ENCODE measurements at regions not wholly inside any gene's neighbourhood (a gene's known extent, or its start where the extent isn't known, plus 50 kb on each side); places are given as distances from the start of the nearest gene placed in this dataset.

DNA sequence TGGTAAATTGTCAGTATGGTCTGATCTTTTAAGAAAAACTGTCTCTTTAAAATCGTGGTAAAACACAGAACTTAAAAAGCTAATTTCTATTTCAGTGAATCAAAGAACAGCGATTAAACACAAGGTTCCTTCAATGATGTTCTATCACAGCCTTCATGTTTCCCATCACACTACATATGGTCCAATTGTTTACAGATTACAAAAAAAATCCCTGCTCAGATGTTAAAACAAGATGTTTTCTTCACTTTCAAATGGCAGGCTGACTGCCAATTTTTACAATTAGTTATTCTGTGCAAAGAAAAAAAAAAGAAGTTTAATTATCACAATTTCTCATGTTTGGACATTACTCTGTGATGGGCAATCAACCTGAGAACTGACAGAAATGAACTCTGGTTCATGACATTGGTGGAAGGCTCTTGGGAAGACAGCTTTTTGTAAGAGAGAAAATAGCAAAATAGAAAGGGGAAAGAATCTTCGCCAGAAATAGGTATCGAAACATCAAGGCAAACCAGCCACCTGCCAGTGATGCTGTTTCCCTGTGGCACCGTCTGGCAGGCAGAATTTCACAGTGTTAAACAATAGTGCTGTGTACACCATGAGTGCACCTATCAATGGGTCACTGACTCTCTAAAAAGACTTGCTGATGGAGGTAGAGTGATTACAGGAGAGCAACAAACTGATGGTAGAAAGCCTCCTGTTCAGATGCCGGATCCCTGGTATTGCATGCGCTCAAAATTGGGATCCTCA, 1020.0 kb upstream of the ARRDC3 start:
- no peaks in the 10 kb centered on the region for H3K27me3 ChIP-seq (ENCODE audit: low read depth, low read length)
- no peaks in the 10 kb centered on the region for H3K4me1 ChIP-seq (ENCODE audit: control insufficient read depth in 1 of 2, insufficient read depth in 2 of 2, low read length in 2 of 2)
- no peaks in the 10 kb centered on the region for H3K36me3 ChIP-seq (ENCODE audit: control insufficient read depth in 1 of 2, insufficient read depth in 2 of 2, low read length in 2 of 2)
- H3K27ac ChIP-seq (ENCODE audit: low read length), result no peak overlapping the region
- no peak overlapping the region for H3K4me3 ChIP-seq (ENCODE audit: low read depth in 1 of 2, low read length in 2 of 2)
- no peaks in the 10 kb centered on the region for H3K9me3 ChIP-seq (ENCODE audit: control insufficient read depth in 1 of 2, low read length in 2 of 2)

DNA sequence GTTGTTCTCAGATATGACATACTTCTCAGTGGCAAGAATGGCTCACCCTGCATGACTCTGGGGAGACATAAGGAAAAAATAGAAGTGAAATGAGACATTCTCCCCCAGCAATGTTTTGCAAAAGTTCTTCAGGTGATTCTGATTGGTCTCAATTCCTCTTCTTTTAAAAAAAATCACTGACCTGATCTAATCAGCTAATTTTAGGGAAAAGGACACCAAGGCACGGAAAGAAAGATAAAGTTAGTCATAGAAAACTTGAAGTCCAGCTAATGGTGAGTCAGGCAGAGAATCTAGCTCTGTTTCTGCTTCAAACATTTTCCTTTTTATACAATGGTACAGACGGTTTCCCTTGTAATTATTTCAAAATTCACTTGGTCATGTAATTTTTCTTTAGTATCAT, 1018.9 kb upstream of the ARRDC3 start:
- H3K27me3 ChIP-seq (ENCODE audit: low read depth, low read length), result no peaks in the 10 kb centered on the region
- H3K27ac ChIP-seq (ENCODE audit: low read length), result no peak overlapping the region
- H3K36me3 ChIP-seq (ENCODE audit: control insufficient read depth in 1 of 2, insufficient read depth in 2 of 2, low read length in 2 of 2), result no peaks in the 10 kb centered on the region
- H3K9me3 ChIP-seq (ENCODE audit: control insufficient read depth in 1 of 2, low read length in 2 of 2), result no peaks in the 10 kb centered on the region
- H3K4me1 ChIP-seq (ENCODE audit: control insufficient read depth in 1 of 2, insufficient read depth in 2 of 2, low read length in 2 of 2), result no peaks in the 10 kb centered on the region
- H3K4me3 ChIP-seq (ENCODE audit: low read depth in 1 of 2, low read length in 2 of 2), result no peak overlapping the region

DNA sequence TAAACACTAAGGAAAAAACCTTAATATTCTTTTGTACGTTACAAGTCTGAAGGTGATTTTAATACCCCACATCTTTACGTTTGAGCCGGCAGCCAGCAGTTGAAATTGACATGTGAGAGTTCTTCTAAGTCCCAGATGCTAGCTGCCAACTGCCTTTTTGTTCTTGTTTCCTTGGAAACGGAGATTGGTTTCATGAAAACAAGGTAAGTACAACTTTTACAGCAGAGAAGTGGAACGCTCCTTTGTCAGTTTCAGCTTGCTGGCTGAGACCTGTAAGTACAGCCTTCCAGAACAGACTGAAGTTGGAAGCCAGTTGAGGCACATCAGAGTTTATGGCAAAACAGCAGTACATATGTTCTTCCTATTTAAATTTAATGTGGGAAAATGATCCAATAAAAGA, 1018.4 kb upstream of the ARRDC3 start:
- Histone ChIP-seq H3K4me3 (ENCODE audit: low read depth in 1 of 2, low read length in 2 of 2) (no peak overlapping the region), H3K36me3 (ENCODE audit: control insufficient read depth in 1 of 2, insufficient read depth in 2 of 2, low read length in 2 of 2) (no peaks in the 10 kb centered on the region), H3K4me1 (ENCODE audit: control insufficient read depth in 1 of 2, insufficient read depth in 2 of 2, low read length in 2 of 2) (no peaks in the 10 kb centered on the region), H3K9me3 (ENCODE audit: control insufficient read depth in 1 of 2, low read length in 2 of 2) (no peaks in the 10 kb centered on the region), H3K27me3 (ENCODE audit: low read depth, low read length) (no peaks in the 10 kb centered on the region), H3K27ac (ENCODE audit: low read length) (no peak overlapping the region)

DNA sequence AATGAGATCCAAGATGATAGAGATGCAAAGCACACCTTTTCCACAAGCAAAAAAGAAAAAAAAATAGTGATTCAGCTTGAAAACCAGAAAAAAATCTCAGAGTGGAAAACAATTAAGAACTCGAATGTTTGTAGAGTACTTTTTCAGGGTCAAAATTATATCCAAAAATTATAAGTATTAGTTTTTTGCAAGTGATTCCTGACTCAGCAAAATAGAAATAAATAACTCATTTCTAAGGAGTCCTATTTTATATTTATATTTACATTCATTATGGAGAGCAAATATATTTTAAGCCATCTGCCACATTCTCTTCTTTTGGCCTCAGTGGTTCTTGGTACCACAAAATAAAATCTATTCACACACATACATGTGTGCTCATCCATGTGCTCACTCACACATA, 1011.8 kb upstream of the ARRDC3 start:
- Histone ChIP-seq H3K9me3 (ENCODE audit: control insufficient read depth in 1 of 2, low read length in 2 of 2) (no peaks in the 10 kb centered on the region), H3K27me3 (ENCODE audit: low read depth, low read length) (no peaks in the 10 kb centered on the region), H3K4me1 (ENCODE audit: control insufficient read depth in 1 of 2, insufficient read depth in 2 of 2, low read length in 2 of 2) (no peaks in the 10 kb centered on the region), H3K36me3 (ENCODE audit: control insufficient read depth in 1 of 2, insufficient read depth in 2 of 2, low read length in 2 of 2) (no peaks in the 10 kb centered on the region), H3K4me3 (ENCODE audit: low read depth in 1 of 2, low read length in 2 of 2) (no peak overlapping the region), H3K27ac (ENCODE audit: low read length) (no peak overlapping the region)

DNA sequence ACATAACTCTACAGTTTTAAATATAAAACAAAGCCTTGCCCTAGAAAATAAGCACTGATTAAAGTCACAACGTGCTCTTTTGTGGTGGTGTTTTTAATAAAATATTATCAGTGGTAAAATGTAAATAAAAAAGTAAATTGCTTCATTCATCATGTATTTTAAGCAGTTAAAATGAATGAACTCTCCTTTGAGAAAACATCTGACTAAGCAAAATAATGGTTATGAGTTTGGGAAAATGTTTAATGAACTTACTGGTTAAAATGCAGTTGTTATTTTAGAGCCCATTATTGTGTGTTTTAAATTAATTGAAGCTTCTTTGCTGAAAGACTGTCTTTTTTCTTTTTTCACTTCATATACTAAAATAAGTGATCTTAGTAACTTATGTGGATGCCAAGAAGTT, 1007.5 kb upstream of the ARRDC3 start:
- Histone ChIP-seq H3K27me3 (ENCODE audit: low read depth, low read length) (no peaks in the 10 kb centered on the region), H3K4me1 (ENCODE audit: control insufficient read depth in 1 of 2, insufficient read depth in 2 of 2, low read length in 2 of 2) (no peaks in the 10 kb centered on the region), H3K4me3 (ENCODE audit: low read depth in 1 of 2, low read length in 2 of 2) (no peak overlapping the region)

DNA sequence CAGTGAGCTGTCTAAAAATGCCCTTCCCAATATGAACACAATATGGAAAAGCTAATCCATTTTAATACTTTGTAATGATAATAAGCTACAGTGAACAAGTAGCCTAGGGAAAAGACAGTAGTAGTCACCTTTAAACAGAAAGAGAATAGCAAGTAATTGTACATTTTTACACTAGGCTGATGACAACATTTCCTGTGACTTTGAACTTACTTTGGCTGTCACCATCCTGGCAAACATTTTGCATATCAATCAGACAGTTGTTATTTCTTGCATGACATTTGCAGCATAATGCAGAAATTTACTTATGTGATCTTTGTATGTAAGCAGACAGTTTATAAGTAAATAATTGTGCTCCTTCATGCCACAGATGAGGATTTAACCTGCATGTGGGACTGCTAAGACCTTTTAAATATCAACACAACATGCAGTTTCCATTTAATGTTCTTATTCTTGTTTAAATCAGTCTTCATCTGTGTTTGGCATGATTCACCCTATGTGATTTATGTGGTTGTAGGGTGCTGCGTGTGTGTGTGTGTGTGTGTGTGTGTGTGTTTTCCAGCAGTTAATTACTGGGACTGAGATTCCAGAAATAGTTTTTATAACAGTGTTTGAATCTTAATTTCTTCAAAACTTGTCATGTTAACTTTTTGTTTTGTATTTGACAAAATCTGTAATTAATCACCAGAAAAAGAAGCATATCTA, 997.1 kb upstream of the ARRDC3 start:
- Histone ChIP-seq H3K27me3 (ENCODE audit: low read depth, low read length) (no peaks in the 10 kb centered on the region), H3K9me3 (ENCODE audit: control insufficient read depth in 1 of 2, low read length in 2 of 2) (no peaks in the 10 kb centered on the region), H3K36me3 (ENCODE audit: control insufficient read depth in 1 of 2, insufficient read depth in 2 of 2, low read length in 2 of 2) (no peaks in the 10 kb centered on the region), H3K27ac (ENCODE audit: low read length) (no peak overlapping the region), H3K4me3 (ENCODE audit: low read depth in 1 of 2, low read length in 2 of 2) (no peak overlapping the region), H3K4me1 (ENCODE audit: control insufficient read depth in 1 of 2, insufficient read depth in 2 of 2, low read length in 2 of 2) (no peaks in the 10 kb centered on the region)

More for the DNA sequence above, 1007.5 kb upstream of the ARRDC3 start:
- Histone ChIP-seq H3K27ac (ENCODE audit: low read length) (no peak overlapping the region), H3K9me3 (ENCODE audit: control insufficient read depth in 1 of 2, low read length in 2 of 2) (no peaks in the 10 kb centered on the region), H3K36me3 (ENCODE audit: control insufficient read depth in 1 of 2, insufficient read depth in 2 of 2, low read length in 2 of 2) (no peaks in the 10 kb centered on the region)

DNA sequence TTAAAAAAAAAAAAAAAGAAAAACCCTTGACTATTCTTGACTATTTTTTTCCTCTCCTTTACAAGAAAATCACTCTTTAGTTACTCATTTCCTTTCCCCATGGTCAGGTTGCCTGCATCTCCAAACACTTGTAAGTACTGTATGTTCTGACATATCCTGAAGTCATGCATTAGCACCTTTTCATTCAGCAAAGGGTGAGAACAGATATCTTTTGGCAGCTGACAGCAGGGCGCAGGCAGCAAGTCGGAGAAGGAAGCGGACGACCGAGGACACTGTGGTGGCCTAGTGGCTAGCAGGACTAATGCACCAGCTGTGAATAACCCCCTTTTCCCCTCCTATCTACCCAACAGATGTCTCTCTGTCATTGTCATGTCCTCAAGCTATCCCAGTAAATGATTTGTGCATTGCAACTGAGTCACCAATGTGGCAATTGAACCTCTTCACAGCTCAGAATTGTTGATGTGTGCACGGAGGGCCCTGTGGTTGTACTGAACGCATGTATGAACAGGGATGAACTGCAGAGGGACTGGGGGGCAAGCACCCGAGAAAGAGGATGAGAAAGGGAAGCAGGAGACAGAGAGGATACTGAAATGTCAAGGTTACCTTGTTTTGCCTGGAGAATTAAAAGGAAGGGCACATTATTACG, 996.0 kb upstream of the ARRDC3 start:
- Histone ChIP-seq H3K9me3 (ENCODE audit: control insufficient read depth in 1 of 2, low read length in 2 of 2) (no peaks in the 10 kb centered on the region), H3K27ac (ENCODE audit: low read length) (no peak overlapping the region), H3K4me1 (ENCODE audit: control insufficient read depth in 1 of 2, insufficient read depth in 2 of 2, low read length in 2 of 2) (no peaks in the 10 kb centered on the region), H3K27me3 (ENCODE audit: low read depth, low read length) (no peaks in the 10 kb centered on the region), H3K4me3 (ENCODE audit: low read depth in 1 of 2, low read length in 2 of 2) (no peak overlapping the region), H3K36me3 (ENCODE audit: control insufficient read depth in 1 of 2, insufficient read depth in 2 of 2, low read length in 2 of 2) (no peaks in the 10 kb centered on the region)

DNA sequence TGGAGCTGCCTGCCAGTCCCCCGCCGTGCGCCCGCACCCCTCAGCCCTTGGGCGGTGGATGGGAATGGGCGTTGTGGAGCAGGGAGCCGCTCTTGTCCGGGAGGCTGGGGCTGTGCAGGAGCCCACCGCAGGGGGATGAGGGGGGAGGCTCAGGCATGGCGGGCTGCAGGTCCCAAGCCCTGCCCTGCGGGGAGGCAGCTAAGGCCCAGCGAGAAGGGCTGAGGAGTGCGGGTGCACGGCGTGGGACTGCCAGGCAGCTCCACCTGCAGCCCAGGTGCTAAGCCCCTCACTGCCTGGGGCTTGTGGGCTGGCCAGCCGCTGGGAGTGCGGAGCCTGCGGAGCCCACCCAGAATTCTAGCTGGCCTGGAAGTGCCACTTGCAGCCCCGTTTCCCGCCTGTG, 991.7 kb upstream of the ARRDC3 start:
- Histone ChIP-seq H3K4me1 (ENCODE audit: control insufficient read depth in 1 of 2, insufficient read depth in 2 of 2, low read length in 2 of 2) (no peaks in the 10 kb centered on the region), H3K36me3 (ENCODE audit: control insufficient read depth in 1 of 2, insufficient read depth in 2 of 2, low read length in 2 of 2) (no peaks in the 10 kb centered on the region), H3K27ac (ENCODE audit: low read length) (no peak overlapping the region), H3K4me3 (ENCODE audit: low read depth in 1 of 2, low read length in 2 of 2) (no peak overlapping the region), H3K27me3 (ENCODE audit: low read depth, low read length) (no peaks in the 10 kb centered on the region), H3K9me3 (ENCODE audit: control insufficient read depth in 1 of 2, low read length in 2 of 2) (no peaks in the 10 kb centered on the region)

DNA sequence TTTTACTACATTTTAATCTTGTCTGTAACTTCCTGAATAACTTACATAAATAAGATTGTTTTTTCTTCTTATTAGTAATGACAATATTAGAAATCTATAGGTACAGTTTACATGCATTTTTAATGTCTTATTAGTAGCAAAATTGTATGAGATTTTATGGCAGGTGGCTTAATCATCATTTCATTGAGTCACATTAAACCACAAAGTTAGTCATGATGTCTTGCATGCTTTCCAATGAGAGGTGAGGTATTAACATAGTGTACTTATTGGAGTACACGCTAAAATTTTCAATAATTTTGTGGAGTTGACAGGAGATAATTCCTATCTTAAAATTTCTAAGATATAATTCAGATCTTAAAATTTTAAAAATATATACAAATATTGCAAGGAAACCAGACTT, 989.6 kb upstream of the ARRDC3 start:
- Histone ChIP-seq H3K9me3 (ENCODE audit: control insufficient read depth in 1 of 2, low read length in 2 of 2) (no peaks in the 10 kb centered on the region), H3K36me3 (ENCODE audit: control insufficient read depth in 1 of 2, insufficient read depth in 2 of 2, low read length in 2 of 2) (no peaks in the 10 kb centered on the region), H3K27ac (ENCODE audit: low read length) (no peak overlapping the region), H3K4me1 (ENCODE audit: control insufficient read depth in 1 of 2, insufficient read depth in 2 of 2, low read length in 2 of 2) (no peaks in the 10 kb centered on the region), H3K27me3 (ENCODE audit: low read depth, low read length) (no peaks in the 10 kb centered on the region), H3K4me3 (ENCODE audit: low read depth in 1 of 2, low read length in 2 of 2) (no peak overlapping the region)

DNA sequence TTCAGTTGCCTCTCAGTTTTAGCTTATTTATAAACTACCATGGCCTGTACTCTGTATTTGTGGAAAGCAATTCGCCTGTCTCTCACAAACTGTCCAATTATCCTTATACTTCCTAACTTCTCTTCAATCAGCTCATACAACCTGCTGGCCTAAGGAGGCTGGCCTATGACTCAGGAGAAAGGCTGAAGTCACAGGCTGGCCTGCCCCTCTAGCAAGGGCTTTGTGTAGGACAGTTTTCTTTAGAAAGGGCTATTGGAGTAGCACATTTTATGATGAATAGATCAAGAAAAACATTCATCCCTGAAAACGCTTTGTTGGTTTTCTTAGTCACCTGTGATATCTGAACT, 988.7 kb upstream of the ARRDC3 start:
- Histone ChIP-seq H3K4me1 (ENCODE audit: control insufficient read depth in 1 of 2, insufficient read depth in 2 of 2, low read length in 2 of 2) (no peaks in the 10 kb centered on the region), H3K27me3 (ENCODE audit: low read depth, low read length) (no peaks in the 10 kb centered on the region), H3K9me3 (ENCODE audit: control insufficient read depth in 1 of 2, low read length in 2 of 2) (no peaks in the 10 kb centered on the region), H3K36me3 (ENCODE audit: control insufficient read depth in 1 of 2, insufficient read depth in 2 of 2, low read length in 2 of 2) (no peaks in the 10 kb centered on the region), H3K27ac (ENCODE audit: low read length) (no peak overlapping the region), H3K4me3 (ENCODE audit: low read depth in 1 of 2, low read length in 2 of 2) (no peak overlapping the region)

DNA sequence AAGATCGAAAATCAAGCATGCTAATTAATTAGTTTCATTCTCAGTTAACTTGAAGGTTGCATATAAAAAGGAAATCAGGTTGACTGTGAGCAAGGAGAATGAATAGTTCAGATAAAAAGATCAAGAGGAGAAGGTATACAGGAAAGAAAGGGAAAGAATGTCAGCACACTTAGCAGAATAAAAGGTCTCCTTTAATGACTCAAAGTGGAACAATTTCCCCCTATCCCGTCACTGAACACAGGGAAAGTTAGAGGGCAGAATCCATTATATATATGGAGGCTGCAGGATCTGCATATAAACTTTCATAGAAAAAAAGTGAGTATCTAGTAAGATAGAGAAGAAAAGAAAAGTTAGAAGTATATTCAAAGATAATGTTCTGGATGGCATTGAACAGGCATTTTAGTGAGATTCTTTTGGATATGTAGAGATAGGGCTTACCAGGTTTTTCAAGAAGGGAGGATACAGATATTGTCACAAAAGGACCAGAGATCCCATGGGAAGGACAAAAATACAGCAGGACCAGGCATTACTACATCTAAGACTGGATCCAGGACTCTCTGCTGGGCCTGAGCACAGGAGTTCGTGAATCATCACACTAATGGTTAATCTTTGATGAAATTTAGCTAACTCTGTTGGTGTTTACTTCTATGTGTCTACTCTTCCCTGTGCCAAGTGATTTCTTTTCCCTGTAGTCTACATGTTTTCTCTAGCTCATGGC, 988.2 kb upstream of the ARRDC3 start:
- H3K36me3 ChIP-seq (ENCODE audit: control insufficient read depth in 1 of 2, insufficient read depth in 2 of 2, low read length in 2 of 2), result no peaks in the 10 kb centered on the region
- H3K4me1 ChIP-seq (ENCODE audit: control insufficient read depth in 1 of 2, insufficient read depth in 2 of 2, low read length in 2 of 2), result no peaks in the 10 kb centered on the region
- no peak overlapping the region for H3K27ac ChIP-seq (ENCODE audit: low read length)
- H3K27me3 ChIP-seq (ENCODE audit: low read depth, low read length), result no peaks in the 10 kb centered on the region
- no peak overlapping the region for H3K4me3 ChIP-seq (ENCODE audit: low read depth in 1 of 2, low read length in 2 of 2)
- no peaks in the 10 kb centered on the region for H3K9me3 ChIP-seq (ENCODE audit: control insufficient read depth in 1 of 2, low read length in 2 of 2)
